Hepatic stellate cell (primary cell): ENCODE measurements at regions not wholly inside any gene's neighbourhood (a gene's known extent, or its start where the extent isn't known, plus 50 kb on each side); places are given as distances from the start of the nearest gene placed in this dataset.

Experiments used
- DNase-seq: peaks from one replicate; pipeline ENCODE4 v3.0.0; 2011; ENCODE audit warnings: low spot score

DNA sequence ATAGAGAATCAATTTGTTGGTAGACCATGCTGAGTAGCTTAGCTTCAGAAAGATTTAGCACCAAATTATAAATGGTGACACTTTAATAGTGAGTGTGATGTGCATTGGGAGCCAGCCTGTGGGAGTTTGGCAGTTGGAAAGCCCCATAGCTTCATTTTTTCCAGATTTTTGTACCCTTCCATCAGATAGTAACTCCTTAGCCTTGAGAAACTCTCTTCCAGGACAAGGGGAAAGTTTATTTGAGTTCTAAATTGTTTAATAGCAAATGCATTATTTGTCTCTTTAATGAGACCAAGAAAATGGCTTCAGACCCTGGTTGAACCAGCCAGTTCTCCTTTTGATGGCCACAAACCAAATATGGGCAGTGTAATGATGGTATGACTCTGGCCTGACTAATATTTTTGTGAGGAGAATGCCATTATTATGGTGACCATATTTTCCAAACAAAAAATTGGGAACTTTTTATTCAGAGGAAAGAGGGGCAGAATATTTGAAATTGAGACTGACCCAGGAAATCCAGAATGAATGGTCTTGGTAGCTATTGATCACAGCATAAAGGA, 49.8 kb downstream of the PLCE1 start:
- peak; percentile 2 for DNase-seq

DNA sequence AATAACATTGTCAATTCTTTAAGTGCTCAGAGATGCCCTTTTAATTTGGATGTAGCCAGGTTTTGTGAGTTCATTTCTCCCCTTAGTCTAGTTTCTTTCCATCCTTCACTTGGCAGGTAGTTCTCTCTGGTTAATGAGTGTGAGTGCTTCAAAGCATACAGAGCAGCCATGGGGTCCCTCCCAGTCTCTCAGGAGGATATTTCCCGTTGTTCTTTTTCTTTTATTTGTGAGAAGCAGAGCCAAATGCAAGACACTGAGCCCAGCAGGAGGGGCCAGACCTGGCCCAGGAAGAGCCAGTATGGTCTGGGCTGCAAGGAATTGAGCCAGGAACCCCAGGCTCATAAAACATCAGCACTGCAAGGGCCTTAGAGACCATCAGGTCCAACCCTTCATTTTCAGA, 52.4 kb downstream of the PLCE1 start:
- DNase-seq: no peak

DNA sequence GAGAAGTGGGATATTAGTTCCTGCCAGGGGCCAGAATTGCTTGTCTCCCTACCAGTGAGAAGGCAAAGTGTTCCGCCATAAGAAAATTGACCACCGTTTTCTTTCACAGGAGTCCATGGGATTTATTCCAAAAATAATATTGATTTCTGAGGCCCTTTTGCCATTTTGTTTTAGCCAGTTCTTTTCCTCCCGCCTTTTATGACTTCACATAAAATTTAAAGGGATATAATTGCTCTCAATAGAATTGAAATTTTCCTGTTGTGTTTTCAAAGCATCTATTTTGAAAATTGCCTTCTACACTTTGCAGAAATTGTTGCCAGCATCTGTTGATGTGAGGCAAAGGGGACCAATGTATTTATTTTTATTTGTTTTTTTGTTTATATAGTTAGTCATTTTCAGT, 53.6 kb downstream of the PLCE1 start:
- no peak for DNase-seq

DNA sequence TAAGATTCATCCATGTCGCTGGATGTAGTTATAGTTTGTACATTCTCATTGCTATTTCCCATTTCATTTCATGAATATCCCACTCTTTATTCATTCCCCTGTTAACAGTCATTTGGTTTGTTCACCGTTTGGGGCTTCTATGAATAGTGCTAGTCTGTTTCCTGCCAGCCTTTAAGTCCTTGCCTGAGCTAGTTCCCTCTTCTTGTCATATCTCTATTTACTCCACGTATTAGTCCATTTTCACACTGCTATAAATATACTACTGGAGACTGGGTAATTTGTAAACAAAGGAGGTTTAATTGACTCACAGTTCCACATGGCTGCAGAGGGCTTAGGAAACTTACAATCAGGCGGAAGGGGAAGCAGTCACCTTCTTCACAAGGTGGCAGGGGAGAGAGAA, 56.2 kb downstream of the PLCE1 start:
- DNase-seq: no peak

DNA sequence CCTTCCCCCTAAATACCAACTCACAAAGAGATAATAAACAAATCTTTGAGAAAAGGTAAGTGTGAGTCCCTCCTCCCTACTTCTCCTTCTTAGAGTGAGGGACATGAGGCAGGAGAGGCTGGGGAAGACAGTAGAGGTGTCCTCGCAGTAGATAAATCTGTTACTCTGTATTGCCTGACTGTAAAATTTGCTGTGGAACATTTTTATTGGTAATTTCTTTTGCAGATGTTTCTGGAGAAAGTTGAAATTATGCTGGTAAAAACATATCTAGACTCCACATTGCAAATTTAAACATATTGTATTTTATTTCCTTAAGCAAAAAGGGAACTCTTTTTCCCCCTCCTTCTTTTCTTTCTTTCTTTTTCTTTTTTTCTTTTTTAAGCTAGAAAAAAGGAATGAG, 58.5 kb downstream of the PLCE1 start:
- no peak for DNase-seq

DNA sequence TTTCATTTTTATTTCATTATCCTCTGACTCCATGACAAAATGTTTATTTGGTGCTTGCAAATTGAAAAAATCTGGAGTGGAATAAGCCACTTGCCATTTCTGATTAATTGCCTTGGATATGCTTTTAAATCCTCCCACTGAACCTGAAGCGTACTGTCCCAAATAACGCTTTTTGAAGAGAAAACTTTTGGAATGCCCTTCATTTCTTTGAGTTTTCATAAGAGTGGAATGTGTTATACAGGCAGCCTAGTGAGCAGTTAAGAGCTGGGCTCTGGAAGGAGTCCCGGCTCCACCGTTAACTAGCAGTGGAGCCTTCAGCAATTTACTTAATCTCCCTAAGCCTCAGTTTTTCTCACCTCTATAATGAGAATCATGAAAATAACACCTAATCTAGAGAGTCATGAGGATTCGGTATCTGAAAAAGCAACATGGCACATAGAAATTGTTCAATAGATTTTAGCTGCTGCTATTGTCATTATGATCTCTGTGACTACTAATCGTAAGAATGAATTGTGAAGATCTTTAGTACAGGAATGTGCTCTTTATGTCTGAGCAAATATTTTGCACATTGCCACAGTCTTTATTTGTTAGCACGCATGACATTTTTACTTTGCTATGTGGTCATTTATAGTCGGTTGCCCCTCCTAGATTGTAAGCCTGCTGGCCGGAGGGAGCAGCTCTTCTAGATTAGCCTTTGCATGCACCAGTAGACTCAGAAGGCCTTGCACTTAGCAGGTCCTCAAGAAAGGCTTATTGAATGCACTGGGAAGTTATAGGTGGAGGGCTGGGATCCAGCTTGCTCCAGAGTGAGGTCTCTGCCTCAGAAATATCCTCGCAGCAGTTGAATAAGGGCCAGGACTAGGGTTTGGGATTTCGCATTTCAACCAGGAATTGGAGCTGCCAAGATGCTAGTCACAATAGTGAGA, 59.4 kb downstream of the PLCE1 start:
- no peak for DNase-seq

DNA sequence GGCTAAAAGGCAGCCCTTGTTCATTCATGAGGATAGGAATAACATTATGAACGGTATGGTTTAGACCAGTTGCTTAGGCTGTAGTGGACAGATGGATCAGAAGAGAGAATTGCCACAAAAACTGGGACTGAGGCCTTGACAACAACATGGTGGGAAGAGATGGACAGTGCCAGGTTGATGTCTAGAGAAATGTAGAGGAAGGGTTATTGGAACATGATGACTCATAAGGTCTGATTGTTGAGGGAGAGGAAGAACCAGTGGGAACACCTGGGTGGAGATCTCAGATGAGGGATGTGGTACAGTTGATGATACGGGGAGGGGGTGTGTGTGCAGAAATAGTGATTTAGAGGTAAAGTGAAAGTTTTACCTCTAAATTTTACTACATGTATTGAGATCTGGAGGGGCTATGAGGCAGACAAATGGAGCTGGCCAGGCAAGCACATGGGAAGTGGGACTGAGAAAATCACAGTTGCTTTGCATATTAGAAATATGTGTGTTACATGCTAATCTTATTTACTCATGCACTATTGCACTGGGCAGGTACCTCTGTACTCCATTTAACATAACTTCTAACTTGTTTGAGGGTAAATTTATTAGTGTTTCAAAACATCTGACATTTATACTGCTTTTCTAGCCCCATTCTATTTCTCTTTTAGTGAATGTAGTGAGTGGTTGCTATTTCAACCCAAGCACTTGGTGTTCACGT, 65.6 kb downstream of the PLCE1 start:
- DNase-seq: no peak

DNA sequence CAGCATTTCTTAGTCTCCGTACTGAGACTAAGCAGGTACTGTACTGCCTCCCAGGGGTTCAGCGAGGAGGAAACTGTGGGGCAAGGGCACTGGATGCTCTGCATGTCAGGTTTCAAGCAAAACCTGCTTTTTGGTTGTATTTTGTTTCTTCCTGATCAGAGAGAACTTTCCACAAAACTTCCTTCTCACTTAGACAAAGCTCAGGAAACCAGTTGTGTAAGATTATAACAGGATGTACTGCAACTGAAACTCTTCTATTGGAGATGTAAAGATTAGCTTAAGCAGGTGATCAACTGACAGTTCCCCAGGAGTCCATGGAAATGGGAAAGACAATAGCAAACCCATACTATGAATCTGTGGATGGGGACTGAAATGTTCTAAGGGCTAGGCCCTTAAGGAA, 67.3 kb downstream of the PLCE1 start:
- DNase-seq: no peak

DNA sequence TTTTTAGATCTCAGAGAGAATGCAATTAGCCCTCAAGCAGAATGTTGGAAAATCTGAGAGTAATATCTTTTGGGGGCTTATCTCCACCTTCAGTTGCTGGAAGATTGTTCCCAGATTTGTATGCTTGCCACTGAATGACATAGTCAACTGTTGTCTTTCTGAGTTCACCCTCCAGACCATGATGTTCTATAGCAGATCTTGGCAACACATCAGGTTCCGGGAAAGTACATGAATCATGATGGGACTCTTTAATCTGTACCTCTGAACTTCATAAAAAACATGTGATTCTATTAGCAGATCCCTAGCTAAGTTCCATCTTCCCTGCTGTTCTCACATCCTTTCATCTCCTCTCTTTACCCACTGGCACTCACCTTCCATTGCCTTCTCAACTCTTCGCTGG, 68.9 kb downstream of the PLCE1 start:
- DNase-seq: no peak

DNA sequence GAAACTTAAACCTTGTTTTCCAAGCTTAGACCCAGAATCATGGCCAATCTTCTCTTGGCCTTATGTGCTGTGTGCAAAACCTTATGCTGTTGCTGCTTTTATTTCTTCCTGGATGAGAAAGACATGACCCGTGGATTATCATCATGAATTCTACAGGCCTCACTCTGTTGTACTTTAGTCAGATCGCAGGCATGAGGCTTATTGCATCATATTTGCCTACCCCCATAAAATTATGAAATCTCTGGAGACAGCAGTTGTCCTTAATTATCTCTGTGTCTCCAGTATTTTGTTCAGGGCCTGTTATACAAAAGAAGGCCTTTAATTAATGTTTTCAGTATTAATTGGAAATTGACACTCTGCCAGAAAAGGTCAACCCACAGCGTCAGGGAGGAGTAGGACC, 71.6 kb downstream of the PLCE1 start:
- DNase-seq: no peak

DNA sequence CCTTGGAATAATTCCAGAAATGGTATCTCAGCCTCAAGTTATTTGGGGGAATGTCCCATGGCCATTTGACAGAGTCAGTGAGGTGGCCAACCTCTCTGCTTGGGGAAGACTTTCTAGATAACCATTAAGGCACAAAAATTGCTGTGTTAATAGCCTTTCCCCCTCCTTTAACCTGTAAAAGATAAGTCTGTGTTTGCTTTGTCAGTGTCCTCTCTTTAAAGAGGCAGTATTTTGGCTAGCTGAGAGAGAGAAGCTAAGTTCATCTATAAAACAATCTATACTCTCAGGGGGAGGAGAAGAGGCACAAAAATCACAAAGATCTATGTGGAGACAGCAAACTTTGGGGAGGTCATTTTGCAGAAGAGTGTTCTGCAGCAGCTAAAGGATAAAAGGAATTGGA, 72.1 kb downstream of the PLCE1 start:
- no peak for DNase-seq

DNA sequence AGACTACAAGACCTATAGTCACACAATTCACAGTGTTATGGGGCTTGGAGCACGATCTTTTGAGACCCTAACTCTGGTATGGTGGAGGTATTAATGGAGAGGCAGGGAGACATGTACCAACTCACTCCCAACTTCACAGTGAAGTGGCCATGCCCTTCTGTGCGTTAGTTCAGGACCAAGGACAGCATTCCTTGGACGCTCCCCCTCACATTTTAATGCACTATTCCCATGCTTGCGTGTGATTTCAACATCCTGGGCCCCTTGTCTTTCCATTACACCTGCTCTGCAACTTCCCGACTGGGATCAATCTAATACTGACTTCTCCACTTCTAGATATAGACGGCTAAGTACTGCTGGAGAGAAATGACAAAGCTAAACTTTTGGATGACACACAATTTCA, 72.7 kb downstream of the PLCE1 start:
- no peak for DNase-seq

DNA sequence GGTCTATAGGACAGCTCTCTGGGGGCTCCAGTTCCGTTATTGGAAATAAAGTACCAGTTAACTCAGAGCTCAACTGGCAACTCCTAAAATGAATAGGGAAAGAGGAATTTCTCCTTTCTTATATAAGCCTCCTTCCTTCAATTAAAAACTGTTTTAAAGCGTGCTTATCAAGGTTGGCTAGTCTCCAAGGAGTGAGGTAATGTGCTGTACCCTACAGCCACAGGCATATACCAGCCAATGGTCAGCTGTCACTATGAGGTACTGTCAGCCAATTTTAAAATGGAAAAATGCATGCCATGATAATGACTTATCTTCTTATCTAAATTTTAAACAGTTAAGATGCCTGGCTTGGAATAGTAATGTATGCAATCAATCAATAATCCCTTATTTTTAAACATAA, 76.2 kb downstream of the PLCE1 start:
- no peak for DNase-seq

DNA sequence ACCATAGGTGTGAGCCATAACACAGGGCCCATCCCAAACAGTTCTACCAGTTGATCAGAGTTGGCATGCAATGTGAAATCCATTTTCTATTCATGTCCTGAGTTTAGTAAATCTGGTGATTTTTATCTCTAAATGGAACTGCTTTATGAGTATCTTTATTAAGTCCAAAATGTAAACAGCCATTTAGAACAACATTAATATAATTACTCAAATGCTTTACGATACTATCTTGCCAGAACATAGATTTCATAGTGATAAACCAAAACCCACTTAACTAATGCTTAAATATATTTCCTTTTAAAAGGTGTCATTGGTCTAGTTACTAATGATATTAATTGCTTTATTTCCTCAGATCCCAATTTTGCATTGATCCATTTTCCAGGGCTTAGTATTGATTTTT, 80.7 kb downstream of the PLCE1 start:
- no peak for DNase-seq

DNA sequence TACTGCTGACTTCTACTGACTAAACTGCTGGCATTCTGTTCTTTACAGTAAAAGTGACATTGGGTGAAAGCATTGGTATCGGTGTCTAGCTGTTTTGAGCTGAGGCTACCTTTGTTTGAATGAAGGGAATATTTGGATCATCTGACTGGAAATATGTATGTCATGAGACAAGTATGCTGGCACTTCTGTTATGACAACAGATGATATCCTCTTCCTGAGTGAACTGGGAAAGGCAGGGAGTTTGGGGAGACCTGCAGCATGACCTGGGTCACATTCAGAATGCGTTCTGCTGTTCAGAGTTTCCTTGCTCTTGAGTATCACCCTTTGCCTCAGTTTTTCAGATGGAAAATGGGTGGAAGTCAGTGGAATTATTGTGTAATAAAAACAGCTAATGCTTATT, 81.8 kb downstream of the PLCE1 start:
- no peak for DNase-seq

DNA sequence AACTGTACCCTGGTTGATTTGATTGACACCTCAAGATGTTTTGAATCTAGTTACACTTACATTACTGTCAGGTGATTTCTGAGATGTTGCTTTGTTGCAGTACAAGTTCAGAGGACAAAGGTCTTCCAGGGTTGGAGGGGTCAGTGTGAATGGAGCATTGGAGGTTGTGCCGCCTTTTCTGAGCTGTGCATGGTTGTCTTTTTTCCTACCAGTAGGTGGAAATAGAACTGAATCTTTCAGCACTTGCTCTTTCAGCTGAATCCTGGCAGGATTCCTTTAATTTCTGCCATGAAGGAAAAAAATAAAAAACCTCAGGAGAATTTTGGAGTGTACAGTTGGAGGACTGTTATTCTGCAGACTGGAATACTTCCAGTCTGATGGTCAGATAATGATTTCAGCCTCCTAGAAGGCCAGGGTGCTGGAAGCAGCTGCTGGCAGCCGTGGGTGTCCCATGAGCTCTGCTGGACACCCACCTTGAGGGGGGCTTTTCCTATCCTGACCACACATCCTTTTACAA, 82.7 kb downstream of the PLCE1 start:
- DNase-seq: peak; percentile 45

DNA sequence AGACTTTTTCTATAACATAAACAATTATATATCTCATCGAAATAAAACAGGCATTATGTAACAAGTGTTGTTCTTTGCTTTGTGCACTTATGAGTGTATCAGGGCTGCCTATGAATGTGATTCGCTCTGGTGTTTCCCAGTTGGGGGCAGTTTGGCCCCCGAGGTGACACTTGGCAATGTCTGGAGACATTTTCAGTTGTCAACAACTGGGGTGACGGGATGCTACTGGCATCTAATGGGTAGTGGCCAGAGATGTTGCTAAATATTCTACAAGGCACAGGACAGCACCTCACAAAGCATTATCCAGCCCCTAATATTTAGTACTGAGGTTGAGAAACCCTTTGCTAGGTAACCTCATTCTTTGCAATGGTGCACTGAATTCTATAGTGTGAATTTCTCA, 83.3 kb downstream of the PLCE1 start:
- no peak for DNase-seq

DNA sequence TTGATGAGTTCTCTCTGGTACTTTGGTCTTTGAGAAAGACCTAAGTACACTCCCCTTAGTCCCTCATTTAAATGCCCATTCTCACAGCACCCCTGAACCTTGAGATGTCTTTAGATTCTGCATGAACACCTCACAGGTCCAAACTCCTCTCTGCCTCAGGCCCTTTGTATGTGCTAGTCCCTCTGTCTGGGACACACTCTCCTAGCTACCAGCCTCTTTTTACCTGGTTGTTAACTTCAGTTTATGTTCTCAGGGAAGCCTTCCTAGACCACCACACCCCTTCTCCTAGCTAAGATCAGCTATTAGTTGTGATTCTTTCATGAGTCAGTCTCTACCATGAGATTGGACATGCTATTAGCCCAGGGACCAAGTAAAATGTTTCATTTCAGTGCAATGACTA, 86.4 kb downstream of the PLCE1 start:
- DNase-seq: no peak

DNA sequence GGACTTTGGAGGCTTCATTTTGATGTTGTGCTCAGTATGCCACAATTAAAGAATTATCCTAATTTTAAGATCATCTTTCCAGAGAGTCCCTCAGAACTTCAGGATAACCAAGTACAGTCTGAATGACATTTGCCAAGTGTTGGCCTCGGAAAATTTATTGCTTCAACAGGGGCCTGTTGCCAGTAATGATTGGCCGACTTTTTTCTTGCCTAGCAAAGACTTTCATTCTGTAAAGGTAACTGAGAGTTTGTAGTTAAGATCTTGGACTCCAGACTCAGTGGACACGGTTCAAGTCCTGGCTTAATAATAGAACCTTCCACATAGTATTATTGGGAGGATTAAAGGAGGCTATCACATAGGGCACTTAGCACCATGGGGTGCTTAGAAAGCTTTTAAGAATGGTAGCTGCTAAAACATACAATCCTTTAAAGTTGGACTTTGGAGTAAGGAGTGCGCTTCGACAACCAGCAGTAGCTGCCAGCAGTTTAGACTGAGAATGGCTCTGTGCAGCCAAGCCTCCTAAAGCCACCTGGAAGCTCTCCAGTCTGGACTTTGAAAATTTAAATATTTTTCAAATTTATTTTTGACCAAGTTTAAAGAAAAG, 90.0 kb downstream of the PLCE1 start:
- no peak for DNase-seq

DNA sequence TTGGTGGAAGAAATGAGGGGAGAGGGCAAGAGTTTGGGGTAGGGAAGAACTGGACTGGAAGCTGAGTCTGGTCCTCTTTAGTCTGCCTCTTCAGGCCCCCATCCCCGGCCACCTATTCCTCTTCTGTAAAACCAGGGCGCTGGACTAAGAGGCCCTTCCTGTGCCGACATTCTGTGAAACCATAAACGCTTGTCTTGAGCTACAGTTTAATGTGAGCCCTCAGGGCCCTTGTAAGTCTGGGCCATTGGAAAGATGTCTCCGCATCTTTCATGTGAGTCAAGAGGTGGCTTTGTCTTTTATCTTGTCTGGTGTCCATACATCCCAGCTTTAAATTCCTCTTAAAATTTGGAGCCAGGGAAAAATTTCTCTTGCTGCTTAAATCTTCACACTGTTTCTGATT, 90.6 kb downstream of the PLCE1 start:
- no peak for DNase-seq

DNA sequence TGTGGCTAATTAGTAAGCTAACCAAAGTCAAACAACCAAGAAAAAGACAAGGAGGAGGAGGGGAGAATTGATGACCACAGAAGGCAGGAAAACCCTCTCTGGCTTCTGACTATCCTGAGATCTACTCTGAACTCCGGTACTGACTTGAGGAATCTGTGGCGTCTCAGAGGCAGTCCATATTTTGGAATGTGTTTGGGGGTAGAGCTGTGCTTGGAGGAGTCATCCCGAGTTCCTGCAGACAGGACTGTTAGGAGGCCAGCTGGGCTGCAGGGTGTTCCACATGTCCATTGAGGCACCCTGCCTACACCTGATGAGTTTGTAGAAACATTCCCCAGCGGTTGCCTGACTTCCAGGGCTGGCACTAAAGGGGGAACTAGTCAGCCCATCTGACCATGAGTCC, 91.6 kb downstream of the PLCE1 start:
- no peak for DNase-seq

DNA sequence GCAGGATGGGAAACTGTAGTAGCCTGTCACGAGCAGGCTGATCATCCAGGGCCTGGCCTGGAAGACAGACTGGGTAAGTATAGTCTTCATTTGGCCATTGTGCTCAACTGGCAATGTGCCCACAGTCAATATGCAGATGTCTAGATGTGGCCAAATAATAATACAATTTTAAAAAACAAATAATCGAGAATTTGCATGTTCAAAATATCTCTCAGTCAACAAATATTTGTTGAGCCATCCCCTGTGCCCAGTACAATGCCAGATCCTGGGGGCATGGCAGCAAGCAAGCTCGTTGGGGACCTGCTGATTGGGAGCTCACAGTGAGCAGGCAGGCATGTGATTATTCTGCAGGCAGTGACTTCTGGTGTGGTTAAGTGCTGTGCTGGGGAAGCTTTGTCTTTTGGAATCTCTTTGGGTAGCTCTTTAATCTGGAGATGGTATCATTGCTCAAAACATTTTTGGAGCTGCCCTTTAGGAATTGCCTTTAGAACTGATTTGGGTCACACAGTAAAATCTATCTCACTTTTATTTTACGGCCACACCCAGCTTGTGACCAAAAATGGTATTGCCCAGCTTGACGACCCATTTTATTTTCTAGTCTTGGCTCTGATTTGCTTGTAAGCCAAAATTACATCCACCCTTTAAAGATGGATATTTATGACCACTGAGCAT, 92.2 kb downstream of the PLCE1 start:
- DNase-seq: no peak
